ENCODE measurements at regions not wholly inside any gene's neighbourhood (a gene's known extent, or its start where the extent isn't known, plus 50 kb on each side); places are given as distances from the start of the nearest gene placed in this dataset.
"Not testable (repeated sequence)": the region's sequence is repeated elsewhere in the genome, so short reads cannot be mapped to it uniquely, and the experiment has no call there.

- no peak for DNase-seq
Measured at GRCh38 chr14:54010981-54011380, 54.4 kb upstream of the BMP4 start.

DNA sequence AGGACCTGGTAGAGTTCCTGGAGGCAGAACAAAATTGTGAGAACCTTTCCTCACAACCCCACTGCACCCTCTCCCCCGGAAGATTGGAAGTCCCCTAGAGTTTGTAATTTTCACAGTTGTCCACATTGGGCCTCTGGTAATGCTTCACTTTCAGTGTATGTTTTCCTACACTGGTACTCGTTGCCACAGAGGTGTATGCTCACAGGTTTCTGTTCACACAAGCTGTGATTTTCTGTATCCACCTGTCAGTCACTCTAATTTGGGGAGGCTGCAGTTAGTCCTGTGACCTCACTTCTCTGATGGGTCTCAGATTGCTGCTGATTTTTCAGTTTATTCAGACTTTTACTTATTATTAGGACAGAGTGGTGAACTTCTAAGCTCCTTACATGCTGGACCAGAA, 66.4 kb upstream of the BMP4 start:
- DNase-seq = no peak

DNA sequence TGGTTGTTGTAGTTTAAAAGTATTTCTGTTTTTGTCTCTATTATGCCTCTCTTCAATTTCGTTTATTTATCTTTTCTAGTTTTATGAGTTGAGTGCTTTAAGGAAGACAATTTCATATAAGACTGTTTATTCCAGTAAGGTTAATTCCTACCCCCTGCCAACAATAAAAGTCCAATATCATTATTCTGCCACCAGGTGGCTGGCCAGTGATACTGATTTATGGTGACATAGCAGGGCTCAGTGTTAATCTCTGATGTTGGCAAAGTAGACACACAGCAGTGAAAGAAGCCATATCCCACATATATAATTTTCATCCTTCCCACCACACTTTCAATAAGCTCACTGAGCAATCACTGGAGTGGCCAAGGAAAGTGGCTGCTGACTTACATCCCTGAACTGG, 69.0 kb upstream of the BMP4 start:
- DNase-seq = no peak

DNA sequence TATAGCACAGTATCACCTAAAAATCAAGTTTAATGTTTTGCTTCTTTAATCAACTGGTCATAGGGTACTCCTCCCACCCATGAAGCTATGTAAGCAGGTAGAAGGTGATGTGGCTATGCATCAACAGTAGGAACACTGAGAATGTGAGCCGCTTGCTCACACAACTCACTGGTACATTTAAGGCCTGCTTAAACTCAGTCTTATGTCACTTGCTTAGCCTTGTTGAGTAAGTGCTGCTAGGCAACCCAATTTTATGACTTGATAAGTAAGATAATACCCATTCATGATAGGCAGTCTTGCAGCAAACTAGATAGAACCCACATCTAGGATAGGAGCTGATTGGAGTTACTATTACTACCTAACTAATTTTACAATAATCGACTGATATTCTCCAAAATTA, 70.0 kb upstream of the BMP4 start:
- no peak for DNase-seq

- DNase-seq = not testable (repeated sequence)
Measured at GRCh38 chr14:54030996-54031395, 74.4 kb upstream of the BMP4 start.

DNA sequence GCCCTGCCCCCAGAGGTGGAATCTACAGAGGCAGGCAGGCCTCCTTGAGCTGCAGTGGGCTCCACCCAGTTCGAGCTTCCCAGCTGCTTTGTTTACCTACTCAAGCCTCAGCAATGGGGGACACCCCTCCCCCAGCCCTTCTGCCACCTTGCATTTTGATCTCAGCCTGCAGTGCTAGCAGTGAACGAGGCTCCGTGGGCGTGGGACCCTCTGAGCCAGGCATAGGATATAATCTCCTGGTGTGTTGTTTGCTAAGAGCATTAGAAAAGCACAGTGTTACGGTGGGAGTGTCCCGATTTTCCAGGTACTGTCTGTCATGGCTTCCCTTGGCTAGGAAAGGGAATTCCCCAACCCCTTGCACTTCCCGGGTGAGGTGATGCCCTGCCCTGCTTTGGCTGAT, 76.7 kb upstream of the BMP4 start:
- DNase-seq = not testable (repeated sequence)

GRCh38 chr14:54038724-54039123, 82.1 kb upstream of the BMP4 start:
- no peak for DNase-seq

GRCh38 chr14:54039311-54039710, 82.7 kb upstream of the BMP4 start:
- DNase-seq = no peak

- no peak for DNase-seq
Measured at GRCh38 chr14:54040846-54041245, 84.2 kb upstream of the BMP4 start.

GRCh38 chr14:54046250-54046649, 89.6 kb upstream of the BMP4 start:
- DNase-seq = no peak

DNA sequence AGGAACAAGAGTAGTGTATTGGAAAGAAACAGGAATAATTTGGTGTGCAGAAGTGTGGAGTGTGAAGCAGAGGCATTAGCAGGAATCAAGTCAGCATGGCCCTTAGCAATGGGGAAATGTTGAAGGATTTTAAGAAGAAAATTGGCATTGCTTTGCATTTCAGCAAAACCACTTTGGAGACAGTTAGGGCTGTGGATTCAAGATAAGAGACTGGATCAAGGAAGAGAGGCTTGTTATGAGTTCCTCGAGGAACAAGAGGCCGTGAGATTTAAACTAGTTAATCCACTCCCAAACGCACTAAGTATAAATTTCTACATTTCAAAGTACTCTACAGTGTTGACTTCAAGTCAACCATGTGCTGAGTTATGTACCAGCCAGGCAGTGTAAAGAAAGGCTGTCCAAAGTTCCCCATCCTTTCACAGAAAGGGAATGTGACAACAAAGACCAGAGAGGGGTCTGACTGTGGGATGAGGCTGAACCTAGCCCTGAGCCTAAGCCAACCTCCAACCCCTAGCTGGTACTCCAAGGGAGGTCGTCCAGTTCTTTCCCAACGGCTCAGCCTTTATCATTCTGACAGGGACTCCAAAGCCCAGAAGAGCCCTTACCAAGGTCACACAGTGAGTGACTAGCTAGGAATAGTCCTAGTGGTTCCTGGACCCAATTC, 91.2 kb upstream of the BMP4 start:
- no peak for DNase-seq

- DNase-seq = no peak
Measured at GRCh38 chr14:54048311-54048710, 91.7 kb upstream of the BMP4 start.

- no peak for DNase-seq
Measured at GRCh38 chr14:54048736-54049135, 92.1 kb upstream of the BMP4 start.

DNA sequence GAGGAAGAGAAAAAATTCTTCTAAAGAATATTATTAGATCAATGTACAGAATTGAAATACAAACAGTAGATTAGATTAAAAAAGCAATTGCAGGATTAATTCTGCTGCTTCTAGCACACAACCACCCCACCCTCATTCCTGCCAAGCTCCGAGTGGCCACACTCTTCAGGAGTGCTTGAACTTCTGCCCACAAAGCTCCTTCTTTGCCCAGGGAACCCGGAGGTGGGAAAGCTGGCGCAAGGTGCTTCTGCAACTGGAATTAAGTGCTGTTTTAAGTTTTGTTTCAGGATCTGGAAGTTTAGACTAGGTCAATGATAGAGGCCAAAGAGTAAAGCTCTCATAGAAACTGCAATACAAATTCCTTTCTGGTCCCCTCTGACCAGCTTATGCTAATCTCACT, 94.1 kb upstream of the BMP4 start:
- DNase-seq = no peak

DNA sequence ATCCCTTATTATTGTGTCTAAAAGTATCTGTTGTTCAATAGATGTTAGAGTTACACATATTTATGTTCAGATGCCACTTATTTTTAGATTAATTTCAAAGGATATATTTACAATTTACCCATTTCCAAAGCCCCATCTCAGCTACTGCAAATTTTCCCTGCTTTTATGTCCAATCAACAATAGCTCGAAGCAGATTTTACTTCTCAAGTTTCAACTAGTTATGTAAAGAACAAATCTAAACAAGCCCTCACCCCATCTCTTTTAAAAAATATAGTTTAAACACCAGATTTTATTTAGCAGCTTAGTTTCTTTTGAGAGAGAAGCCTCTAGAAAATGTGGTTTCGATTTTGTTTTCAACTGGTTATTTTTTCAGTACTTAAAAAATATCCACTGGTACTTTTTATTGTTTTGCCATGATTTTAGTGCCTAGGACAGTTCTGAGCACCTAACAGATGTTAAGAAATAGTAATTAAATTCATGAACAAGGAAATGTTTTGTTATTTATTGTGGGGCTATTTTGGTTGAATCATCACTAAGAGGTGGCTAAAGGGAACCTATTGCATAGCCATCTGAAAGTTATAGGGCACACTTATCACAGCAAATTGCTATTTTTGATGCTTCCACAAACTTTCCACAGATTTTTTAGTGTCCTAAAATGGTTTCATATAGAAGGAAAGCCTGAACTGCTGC, 96.2 kb upstream of the BMP4 start:
- no peak for DNase-seq

DNA sequence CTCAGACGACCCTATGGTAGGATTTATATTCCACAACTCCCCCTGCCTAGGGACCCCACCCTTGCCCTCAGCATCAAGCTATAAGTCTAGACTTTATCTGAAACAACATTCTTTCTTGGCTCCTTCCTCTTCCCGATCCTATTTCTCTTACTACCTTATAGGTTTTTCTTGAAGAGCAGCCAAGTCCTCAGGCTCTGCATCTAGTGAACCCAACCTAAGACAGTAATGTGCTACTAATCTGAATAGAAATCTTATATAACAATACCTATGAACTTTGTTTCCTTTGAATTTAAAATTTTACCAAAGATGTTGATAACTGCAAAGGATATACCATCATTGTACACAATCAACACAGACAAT, 96.7 kb upstream of the BMP4 start:
- DNase-seq = no peak

GRCh38 chr14:54058505-54058904, 101.9 kb upstream of the BMP4 start:
- DNase-seq = no peak

GRCh38 chr14:54083549-54084239, 127.1 kb upstream of the BMP4 start:
- DNase-seq = no peak

DNA sequence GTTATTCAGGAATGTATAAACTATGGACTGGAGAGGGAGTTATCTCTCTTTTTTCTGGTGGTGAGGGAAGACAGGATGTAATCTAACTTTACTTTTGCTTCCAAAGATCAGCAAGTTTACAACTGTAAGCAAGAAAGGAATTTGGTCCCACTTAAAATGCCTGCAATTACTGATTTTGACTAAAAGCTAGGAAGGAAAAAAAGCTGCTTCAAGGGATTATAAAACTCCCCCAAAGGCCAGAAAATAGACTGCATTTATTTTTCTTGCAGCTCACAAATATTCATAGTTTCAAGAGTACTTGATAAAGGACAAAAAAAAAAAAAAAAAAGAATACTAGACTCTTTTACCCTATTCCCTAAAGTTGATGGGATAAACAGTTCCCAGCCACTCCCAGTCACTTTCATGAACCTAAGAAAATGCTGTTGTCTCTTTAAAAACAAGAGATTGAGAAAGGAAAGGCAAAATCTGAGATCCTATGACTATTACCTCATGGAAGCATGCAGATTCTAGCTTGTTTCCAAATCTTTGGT, 128.7 kb upstream of the BMP4 start:
- DNase-seq = no peak

DNA sequence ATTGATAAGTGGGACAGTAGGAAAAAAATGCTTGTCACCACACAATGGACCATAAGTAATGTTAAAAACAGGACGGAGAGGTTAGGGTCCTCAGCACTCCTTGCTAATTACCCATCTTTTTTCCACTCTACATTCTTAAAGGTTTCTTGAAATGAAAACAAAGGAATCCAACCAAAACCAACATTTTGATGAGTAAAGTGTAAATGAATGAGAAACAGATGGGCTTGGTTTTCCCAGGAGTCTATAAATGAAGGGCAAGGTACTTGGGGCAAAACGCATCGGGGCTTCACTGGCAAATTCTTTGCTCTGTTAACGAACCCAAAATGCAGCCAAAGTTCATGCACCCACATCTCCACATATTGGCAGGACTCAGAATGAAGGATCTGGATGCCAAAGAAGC, 129.2 kb upstream of the BMP4 start:
- DNase-seq = no peak

DNA sequence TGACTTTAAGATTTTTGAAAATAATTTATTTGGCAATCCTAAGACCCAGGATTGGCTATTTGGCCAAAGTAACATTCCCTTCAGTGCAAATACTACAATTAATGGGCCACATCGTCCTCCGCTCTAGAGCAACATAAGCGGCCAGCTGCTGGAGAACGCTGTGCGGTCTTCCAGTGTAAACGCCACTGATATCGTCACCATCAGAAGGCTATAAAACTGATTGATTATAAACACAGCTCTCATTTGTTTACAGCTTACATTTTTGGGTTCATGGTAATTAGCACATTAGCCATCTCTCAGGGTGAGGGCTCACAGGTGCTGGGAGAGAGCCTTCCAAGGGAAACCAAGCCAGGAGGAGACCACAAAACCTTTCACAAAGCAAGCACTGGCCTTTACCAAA, 130.1 kb upstream of the BMP4 start:
- no peak for DNase-seq

DNA sequence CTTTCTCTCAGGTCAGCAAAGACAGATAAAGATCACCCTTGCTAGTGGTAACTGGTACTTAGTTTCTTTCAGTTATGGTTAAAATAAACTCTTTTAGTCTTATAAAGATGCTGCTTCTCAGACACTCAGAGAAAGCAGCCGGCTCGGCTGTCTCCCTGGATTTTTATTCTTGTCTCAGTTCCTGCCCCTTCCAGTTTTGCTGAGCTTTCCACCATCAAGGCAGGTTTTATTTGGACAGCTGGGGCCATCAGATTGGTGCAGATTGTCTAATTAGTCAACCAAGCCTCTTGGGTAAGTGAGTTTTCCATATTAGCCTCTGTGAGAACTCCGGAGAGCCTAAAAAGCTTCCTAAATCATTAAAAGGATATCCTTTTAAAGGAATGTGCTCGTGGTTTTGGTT, 130.8 kb upstream of the BMP4 start:
- no peak for DNase-seq

DNA sequence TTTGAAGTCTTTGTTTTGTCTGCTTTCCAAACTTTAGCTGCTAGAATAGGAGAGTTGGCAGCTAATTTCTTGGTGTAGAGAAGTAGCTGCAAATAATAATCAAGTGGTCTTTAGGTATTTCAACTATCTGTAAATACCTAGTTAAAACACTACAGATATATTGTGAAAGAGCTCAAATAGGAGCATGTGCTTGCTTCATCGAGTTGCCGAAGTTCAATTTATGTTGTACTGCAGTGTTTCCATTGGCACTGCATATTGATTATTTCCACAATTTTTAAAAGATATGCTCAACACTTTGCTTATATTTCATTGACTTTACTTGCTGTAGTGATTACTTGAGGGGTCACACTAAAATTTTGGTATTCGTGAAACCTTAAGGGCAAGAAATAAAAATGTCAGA, 131.6 kb upstream of the BMP4 start:
- DNase-seq = no peak

GRCh38 chr14:54090274-54090673, 133.6 kb upstream of the BMP4 start:
- DNase-seq = no peak

All from hindlimb muscle (tissue), 1 donor.